Activated naive CD8-positive, alpha-beta T cell treated with anti-CD3 and anti-CD28 coated beads for 36 hours (primary cell): ENCODE measurements at regions not wholly inside any gene's neighbourhood (a gene's known extent, or its start where the extent isn't known, plus 50 kb on each side); places are given as distances from the start of the nearest gene placed in this dataset.
"Not testable (repeated sequence)": the region's sequence is repeated elsewhere in the genome, so short reads cannot be mapped to it uniquely, and the experiment has no call there.

ENCODE experiments used
- DNase-seq: peaks from one replicate; pipeline ENCODE4 v3.0.0; 2021
- H3K27ac Mint-ChIP-seq: one replicate; pipeline ENCODE4 v1.8.0; 2022; ENCODE audit warnings: mild to moderate bottlenecking, moderate library complexity, mixed read lengths
- H3K27me3 Mint-ChIP-seq: one replicate; pipeline ENCODE4 v1.8.0; 2022; ENCODE audit warnings: mild to moderate bottlenecking, mixed read lengths
- H3K36me3 Mint-ChIP-seq: one replicate; pipeline ENCODE4 v1.8.0; 2021; ENCODE audit warnings: mild to moderate bottlenecking, mixed read lengths
- H3K4me1 Mint-ChIP-seq: one replicate; pipeline ENCODE4 v1.8.0; 2021; ENCODE audit warnings: mixed read lengths
- H3K4me3 Mint-ChIP-seq: one replicate; pipeline ENCODE4 v1.8.0; 2022; ENCODE audit warnings: mild to moderate bottlenecking, moderate library complexity, mixed read lengths
- H3K9me3 Mint-ChIP-seq: one replicate; pipeline ENCODE4 v1.8.0; 2022; ENCODE audit warnings: mixed read lengths

GRCh38 chr7:142460402-142461117 is 202.7 kb upstream of the PRSS58 start:
- no peaks in the 10 kb centered on the region for H3K9me3 Mint-ChIP-seq
- DNase-seq, result no peak
- H3K4me1 Mint-ChIP-seq, result peaks cover 33% of the 10 kb centered on the region
- H3K4me3 Mint-ChIP-seq, result no peak overlapping the region
- H3K27ac Mint-ChIP-seq, result no peak overlapping the region
- no peaks in the 10 kb centered on the region for H3K36me3 Mint-ChIP-seq
- H3K27me3 Mint-ChIP-seq, result no peaks in the 10 kb centered on the region

- Mint-ChIP-seq H3K9me3 (no peaks in the 10 kb centered on the region), H3K27ac (peak overlapping the region; percentile 26), H3K4me1 (peaks cover 37% of the 10 kb centered on the region), H3K4me3 (peak overlapping the region; percentile 19), H3K36me3 (no peaks in the 10 kb centered on the region), H3K27me3 (no peaks in the 10 kb centered on the region)
- no peak for DNase-seq
Measured at GRCh38 chr7:142459551-142459963, 201.7 kb upstream of the PRSS58 start.

GRCh38 chr7:142457146-142457703 is 199.4 kb upstream of the PRSS58 start:
- H3K9me3 Mint-ChIP-seq, result no peaks in the 10 kb centered on the region
- DNase-seq, result no peak
- no peak overlapping the region for H3K4me3 Mint-ChIP-seq
- no peaks in the 10 kb centered on the region for H3K36me3 Mint-ChIP-seq
- H3K27ac Mint-ChIP-seq, result no peak overlapping the region
- no peaks in the 10 kb centered on the region for H3K27me3 Mint-ChIP-seq
- peaks cover 21% of the 10 kb centered on the region for H3K4me1 Mint-ChIP-seq

- Mint-ChIP-seq H3K4me1 (peaks cover 20% of the 10 kb centered on the region), H3K9me3 (no peaks in the 10 kb centered on the region), H3K27me3 (no peaks in the 10 kb centered on the region), H3K4me3 (peak overlapping the region; percentile 68), H3K36me3 (no peaks in the 10 kb centered on the region), H3K27ac (peak overlapping the region; percentile 81)
- DNase-seq, result no peak
Measured at GRCh38 chr7:142455392-142455791, 197.5 kb upstream of the PRSS58 start.

DNA sequence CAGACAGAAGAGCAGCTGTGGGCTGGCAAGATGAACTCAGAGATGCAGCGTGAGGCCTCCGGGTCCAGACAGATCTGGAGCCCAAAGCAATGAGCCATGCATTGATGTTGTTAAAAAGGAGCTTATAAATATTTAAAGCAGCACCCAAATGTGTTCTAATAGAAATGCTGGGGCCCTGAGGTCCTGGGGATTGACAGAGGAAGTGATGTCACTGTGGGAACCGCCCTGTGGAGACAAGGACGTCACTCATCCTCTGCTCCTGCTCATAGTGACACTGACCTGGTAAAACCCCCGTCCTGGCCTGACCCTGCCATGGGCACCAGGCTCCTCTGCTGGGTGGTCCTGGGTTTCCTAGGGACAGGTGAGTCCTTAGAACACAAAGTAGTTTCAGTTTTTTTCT is 197.0 kb upstream of the PRSS58 start:
- H3K9me3 Mint-ChIP-seq, result no peaks in the 10 kb centered on the region
- H3K4me3 Mint-ChIP-seq, result peak overlapping the region; percentile 68
- H3K27me3 Mint-ChIP-seq, result no peaks in the 10 kb centered on the region
- no peak for DNase-seq
- H3K4me1 Mint-ChIP-seq, result peaks cover 20% of the 10 kb centered on the region
- H3K27ac Mint-ChIP-seq, result peak overlapping the region; percentile 81
- no peaks in the 10 kb centered on the region for H3K36me3 Mint-ChIP-seq

DNA sequence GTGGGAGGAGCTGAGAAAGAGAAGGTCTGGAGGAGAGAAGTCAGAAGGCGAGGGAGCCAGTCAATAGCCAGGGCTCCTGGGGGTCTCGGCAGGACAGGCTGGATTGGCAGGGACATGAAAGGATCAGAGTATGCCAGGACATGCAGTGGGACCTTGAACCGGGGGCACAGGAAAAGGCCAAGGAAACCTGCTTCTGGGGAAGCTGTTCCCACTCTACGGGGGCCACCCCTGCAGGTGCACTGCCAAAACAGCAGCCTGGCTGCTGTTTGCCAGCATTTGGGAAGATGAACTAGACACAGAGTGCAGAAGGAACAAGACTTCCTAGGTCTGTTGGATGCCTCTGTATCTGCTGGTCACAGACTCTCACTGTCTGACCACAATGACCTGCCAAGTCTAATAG is 194.9 kb upstream of the PRSS58 start:
- Mint-ChIP-seq H3K36me3 (no peaks in the 10 kb centered on the region), H3K27ac (no peak overlapping the region), H3K9me3 (no peaks in the 10 kb centered on the region), H3K4me1 (peaks cover 12% of the 10 kb centered on the region), H3K27me3 (no peaks in the 10 kb centered on the region), H3K4me3 (no peak overlapping the region)
- no peak for DNase-seq

GRCh38 chr7:142451817-142452216 is 194.0 kb upstream of the PRSS58 start:
- DNase-seq, result no peak
- Mint-ChIP-seq H3K36me3 (no peaks in the 10 kb centered on the region), H3K27me3 (no peaks in the 10 kb centered on the region), H3K4me3 (no peak overlapping the region), H3K27ac (no peak overlapping the region), H3K4me1 (peaks cover 12% of the 10 kb centered on the region), H3K9me3 (no peaks in the 10 kb centered on the region)

DNA sequence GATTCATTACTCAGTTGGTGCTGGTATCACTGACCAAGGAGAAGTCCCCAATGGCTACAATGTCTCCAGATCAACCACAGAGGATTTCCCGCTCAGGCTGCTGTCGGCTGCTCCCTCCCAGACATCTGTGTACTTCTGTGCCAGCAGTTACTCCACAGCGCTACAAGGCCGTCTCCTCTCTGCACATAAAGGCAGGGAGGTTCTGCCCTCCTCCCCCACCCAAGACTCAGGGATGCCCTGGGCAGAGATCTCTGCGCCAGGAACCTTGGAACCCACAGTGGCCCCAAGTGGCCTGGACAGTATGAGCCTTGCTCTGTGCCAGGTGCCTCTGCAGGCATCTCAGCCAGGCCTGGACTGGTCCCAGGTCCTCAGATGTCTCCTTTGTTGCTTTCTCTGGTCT is 193.4 kb upstream of the PRSS58 start:
- Mint-ChIP-seq H3K4me1 (peaks cover 12% of the 10 kb centered on the region), H3K9me3 (no peaks in the 10 kb centered on the region), H3K36me3 (no peaks in the 10 kb centered on the region), H3K27me3 (no peaks in the 10 kb centered on the region), H3K4me3 (peak overlapping the region; percentile 42), H3K27ac (no peak overlapping the region)
- DNase-seq, result no peak

- Mint-ChIP-seq H3K36me3 (no peaks in the 10 kb centered on the region), H3K4me1 (peaks cover 12% of the 10 kb centered on the region), H3K27me3 (no peaks in the 10 kb centered on the region), H3K4me3 (peak overlapping the region; percentile 42), H3K9me3 (no peaks in the 10 kb centered on the region), H3K27ac (no peak overlapping the region)
- DNase-seq, result no peak
Measured at GRCh38 chr7:142450695-142451094, 192.8 kb upstream of the PRSS58 start.

DNA sequence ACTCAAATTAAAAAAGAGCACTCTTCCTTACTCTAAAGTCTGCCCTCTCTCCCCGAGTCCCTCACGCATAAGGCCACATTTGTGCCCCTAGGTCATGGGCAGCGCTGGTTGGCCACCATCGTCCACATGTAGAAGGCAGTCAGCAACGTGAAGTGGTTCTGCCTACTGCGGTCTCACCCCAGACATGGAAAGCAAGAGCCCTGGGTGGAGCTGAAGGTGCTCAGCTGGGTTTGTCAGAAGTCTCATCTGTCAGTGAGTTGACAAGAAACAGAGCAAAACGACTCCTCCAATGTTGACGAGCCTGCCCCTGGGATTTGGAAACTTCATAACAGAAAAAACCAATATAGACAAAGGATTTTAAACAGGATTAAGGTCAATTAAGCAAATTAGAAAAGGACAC is 192.3 kb upstream of the PRSS58 start:
- Mint-ChIP-seq H3K36me3 (no peaks in the 10 kb centered on the region), H3K27me3 (no peaks in the 10 kb centered on the region), H3K4me3 (peak overlapping the region; percentile 35), H3K27ac (peak overlapping the region; percentile 51), H3K9me3 (no peaks in the 10 kb centered on the region), H3K4me1 (peaks cover 12% of the 10 kb centered on the region)
- no peak for DNase-seq

DNA sequence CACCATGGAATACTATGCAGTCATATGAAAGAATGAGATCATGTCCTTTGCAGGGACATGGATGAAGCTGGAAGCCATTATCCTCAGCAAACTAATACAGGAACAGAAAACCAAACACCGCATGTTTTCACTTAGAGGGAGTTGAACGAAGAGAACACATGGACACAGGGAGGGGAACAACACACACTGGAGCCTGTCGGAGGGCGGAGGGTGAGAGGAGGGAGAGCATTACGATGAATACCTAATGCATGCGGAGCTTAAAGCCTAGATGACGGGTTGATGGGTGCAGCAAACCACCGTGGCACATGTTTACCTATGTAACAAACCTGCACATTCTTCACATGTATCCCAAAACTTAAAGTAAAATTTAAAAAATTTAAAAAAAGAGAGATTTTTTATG is 191.0 kb upstream of the PRSS58 start:
- Mint-ChIP-seq H3K4me1 (peaks cover 11% of the 10 kb centered on the region), H3K27ac (peak overlapping the region; percentile 30), H3K4me3 (peak overlapping the region; percentile 7)
- not testable (repeated sequence) for H3K9me3 Mint-ChIP-seq, H3K36me3 Mint-ChIP-seq, H3K27me3 Mint-ChIP-seq, DNase-seq

DNA sequence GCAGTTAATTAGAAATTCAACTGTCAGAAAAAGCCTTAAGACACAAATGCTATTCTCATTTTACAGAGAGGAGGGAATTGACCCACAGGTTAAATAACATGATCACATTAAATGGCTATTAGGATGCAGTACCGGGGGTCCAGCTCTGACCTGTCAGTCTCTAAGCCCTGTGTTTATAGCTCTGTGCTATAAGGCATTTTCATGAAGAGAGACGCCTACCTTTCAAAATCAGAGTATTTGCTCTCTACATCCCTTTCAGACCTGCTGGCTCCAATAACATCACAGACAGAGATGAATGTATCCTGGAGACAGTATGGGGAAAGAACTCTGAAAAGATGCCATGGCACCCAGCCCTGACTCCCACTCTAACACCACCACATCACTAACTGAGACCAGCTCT is 189.9 kb upstream of the PRSS58 start:
- Mint-ChIP-seq H3K36me3 (no peaks in the 10 kb centered on the region), H3K9me3 (no peaks in the 10 kb centered on the region)

GRCh38 chr7:142445019-142445686 is 187.3 kb upstream of the PRSS58 start:
- H3K9me3 Mint-ChIP-seq, result no peaks in the 10 kb centered on the region
- peaks cover 31% of the 10 kb centered on the region for H3K4me1 Mint-ChIP-seq
- H3K36me3 Mint-ChIP-seq, result no peaks in the 10 kb centered on the region
- peak overlapping the region; percentile 21 for H3K27ac Mint-ChIP-seq
- H3K27me3 Mint-ChIP-seq, result no peaks in the 10 kb centered on the region
- H3K4me3 Mint-ChIP-seq, result no peak overlapping the region
- no peak for DNase-seq

More for the DNA sequence above, 189.9 kb upstream of the PRSS58 start:
- peaks cover 20% of the 10 kb centered on the region for H3K4me1 Mint-ChIP-seq
- no peaks in the 10 kb centered on the region for H3K27me3 Mint-ChIP-seq
- no peak overlapping the region for H3K27ac Mint-ChIP-seq
- H3K4me3 Mint-ChIP-seq, result no peak overlapping the region
- no peak for DNase-seq

DNA sequence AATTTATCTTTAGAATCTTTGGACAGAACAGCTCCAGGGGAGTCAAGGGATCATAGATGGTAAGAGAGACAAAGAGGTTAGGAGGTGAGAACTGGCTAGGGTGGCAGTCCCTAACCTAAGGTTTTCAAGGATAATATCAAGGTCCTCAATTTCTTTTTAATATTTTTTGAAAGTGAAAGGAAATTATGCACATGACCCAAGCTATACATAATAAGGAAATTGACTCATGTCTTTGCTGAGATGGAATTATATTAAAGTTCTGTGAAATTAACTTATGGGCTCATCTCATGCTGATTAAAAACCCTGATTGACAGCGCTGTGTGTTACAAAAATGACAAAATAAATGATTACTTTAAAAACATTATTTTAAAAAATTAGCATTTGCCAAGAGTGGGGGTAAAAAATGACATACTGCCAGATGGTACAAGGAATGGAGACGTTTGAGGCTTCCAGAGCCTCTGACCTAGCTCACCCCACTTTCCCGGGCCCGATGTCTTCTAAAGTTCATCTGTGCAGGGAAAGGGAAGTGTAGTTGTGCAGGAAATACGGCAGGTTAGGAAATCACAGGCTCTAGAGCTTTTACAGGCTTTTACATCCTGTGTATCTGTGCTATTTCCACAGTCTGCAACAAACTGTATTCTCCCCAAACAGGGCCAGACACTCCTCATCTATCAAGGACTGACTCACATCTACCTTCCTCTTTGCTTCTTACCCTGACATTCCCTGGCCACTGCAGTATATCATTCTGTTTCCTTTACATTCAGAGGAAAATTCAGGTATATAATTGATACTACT is 185.6 kb upstream of the PRSS58 start:
- H3K27me3 Mint-ChIP-seq, result no peaks in the 10 kb centered on the region
- H3K4me1 Mint-ChIP-seq, result peaks cover 37% of the 10 kb centered on the region
- H3K9me3 Mint-ChIP-seq, result no peaks in the 10 kb centered on the region
- no peak overlapping the region for H3K4me3 Mint-ChIP-seq
- H3K27ac Mint-ChIP-seq, result no peak overlapping the region
- DNase-seq, result no peak
- H3K36me3 Mint-ChIP-seq, result no peaks in the 10 kb centered on the region

GRCh38 chr7:142442396-142442795 is 184.5 kb upstream of the PRSS58 start:
- H3K4me3 Mint-ChIP-seq, result no peak overlapping the region
- H3K27me3 Mint-ChIP-seq, result no peaks in the 10 kb centered on the region
- no peak overlapping the region for H3K27ac Mint-ChIP-seq
- DNase-seq, result no peak
- H3K9me3 Mint-ChIP-seq, result no peaks in the 10 kb centered on the region
- no peaks in the 10 kb centered on the region for H3K36me3 Mint-ChIP-seq
- peaks cover 37% of the 10 kb centered on the region for H3K4me1 Mint-ChIP-seq
